Lung (tissue), 11 donors: ENCODE measurements at regions not wholly inside any gene's neighbourhood (a gene's known extent, or its start where the extent isn't known, plus 50 kb on each side); places are given as distances from the start of the nearest gene placed in this dataset.

ENCODE experiments used
- ATAC-seq: fragments of 200-7000 bp; cut with Tn5 transposase; one replicate; pipeline ENCODE4 v1.9.1; 2020; ENCODE audit warnings: moderate number of reproducible peaks; ENCODE audit not compliant: insufficient read depth, low FRiP score
- DNase-seq, 3 donors: peaks; one replicate each; pipeline ENCODE4 v3.0.0-alpha.2; 2013 to 2017
- H3K27ac ChIP-seq, 2 donors: one replicate each; pipeline ENCODE4 v1.5.1; 2013; ENCODE audit warnings: mild to moderate bottlenecking in 2 of 2, moderate library complexity in 2 of 2, control low read depth in 1 of 2, inconsistent platforms in 1 of 2, low read depth in 1 of 2, low read length in 1 of 2
- H3K27me3 ChIP-seq, 3 donors: one replicate each; pipeline ENCODE4 v1.5.1; 2013; ENCODE audit warnings: low read length in 2 of 3; ENCODE audit not compliant: control insufficient read depth in 3 of 3, insufficient read depth in 3 of 3
- H3K36me3 ChIP-seq, 4 donors: one replicate each; pipeline ENCODE4 v1.5.1; 2013; ENCODE audit warnings: low read length in 4 of 4, mild to moderate bottlenecking in 1 of 4, moderate library complexity in 1 of 4; ENCODE audit not compliant: control insufficient read depth in 4 of 4, insufficient read depth in 4 of 4
- H3K4me1 ChIP-seq, 5 donors: one replicate each; pipeline ENCODE4 v1.5.1; 2013; ENCODE audit warnings: low read length in 5 of 5, mild to moderate bottlenecking in 2 of 5, moderate library complexity in 1 of 5; ENCODE audit not compliant: control insufficient read depth in 5 of 5, insufficient read depth in 5 of 5
- H3K4me3 ChIP-seq: one replicate; pipeline ENCODE4 v1.5.1; 2013; ENCODE audit warnings: mild to moderate bottlenecking, control low read depth, moderate library complexity
- H3K9ac ChIP-seq, 2 donors: one replicate each; pipeline ENCODE4 v1.5.1; 2013; ENCODE audit warnings: low read length in 2 of 2, control low read depth in 1 of 2; ENCODE audit not compliant: insufficient read depth in 1 of 2
- H3K9me3 ChIP-seq, 4 donors: one replicate each; pipeline ENCODE4 v1.5.1; 2013; ENCODE audit warnings: low read length in 3 of 4, mild to moderate bottlenecking in 1 of 4, moderate library complexity in 1 of 4; ENCODE audit not compliant: control insufficient read depth in 4 of 4, insufficient read depth in 3 of 4
- WGBS, 2 donors: extraction: QIAGEN DNeasy Blood & Tissue Kit; methylation state at CpG; one replicate each; pipeline ENCODE4 v1.1.7; 2013; 5-methylcytosine and 5-hydroxymethylcytosine counted together
- TF ChIP-seq, protein P1 (sequence below): IDR thresholded peaks from 2 replicates; pipeline ENCODE4 v1.5.1; 2012; ENCODE audit warnings: mild to moderate bottlenecking; ENCODE audit errors: control extremely low read depth, extremely low read depth
- donor health status: control.
- donor health status: control.
- donor health status: Bipolar disorder and iron deficiency.
- donor health status: healthy.
- donor health status: DM: yes; HTN: yes; CAD: no.

DNA sequence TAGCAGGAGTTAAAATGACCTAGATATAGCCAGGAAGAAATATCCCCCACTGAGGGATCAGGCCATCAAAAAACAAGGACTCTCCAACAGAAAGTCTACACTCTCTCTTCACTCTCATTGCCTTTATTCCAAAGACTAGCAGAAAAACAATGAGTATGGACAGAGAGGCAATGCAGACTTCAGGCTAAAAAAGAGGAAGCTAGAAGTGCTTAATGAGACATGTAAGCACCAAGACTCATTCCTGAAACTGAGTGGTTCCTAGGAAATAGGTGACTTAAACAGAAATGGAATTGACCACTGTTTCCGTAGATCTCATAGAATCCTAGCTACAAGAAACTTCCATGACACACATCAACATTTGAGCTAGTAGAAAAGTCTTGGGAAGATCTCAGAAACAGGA lies 387.3 kb downstream of the KDM5D start:
- Histone ChIP-seq H3K9ac (no peak overlapping the region), H3K4me1 (no peaks in the 10 kb centered on the region), H3K4me3 (no peak overlapping the region), H3K9me3 (no peaks in the 10 kb centered on the region), H3K27ac (no peak overlapping the region), H3K36me3 (no peaks in the 10 kb centered on the region), H3K27me3 (no peaks in the 10 kb centered on the region)
- no peak for ATAC-seq
- TF ChIP-seq, protein P1, sequence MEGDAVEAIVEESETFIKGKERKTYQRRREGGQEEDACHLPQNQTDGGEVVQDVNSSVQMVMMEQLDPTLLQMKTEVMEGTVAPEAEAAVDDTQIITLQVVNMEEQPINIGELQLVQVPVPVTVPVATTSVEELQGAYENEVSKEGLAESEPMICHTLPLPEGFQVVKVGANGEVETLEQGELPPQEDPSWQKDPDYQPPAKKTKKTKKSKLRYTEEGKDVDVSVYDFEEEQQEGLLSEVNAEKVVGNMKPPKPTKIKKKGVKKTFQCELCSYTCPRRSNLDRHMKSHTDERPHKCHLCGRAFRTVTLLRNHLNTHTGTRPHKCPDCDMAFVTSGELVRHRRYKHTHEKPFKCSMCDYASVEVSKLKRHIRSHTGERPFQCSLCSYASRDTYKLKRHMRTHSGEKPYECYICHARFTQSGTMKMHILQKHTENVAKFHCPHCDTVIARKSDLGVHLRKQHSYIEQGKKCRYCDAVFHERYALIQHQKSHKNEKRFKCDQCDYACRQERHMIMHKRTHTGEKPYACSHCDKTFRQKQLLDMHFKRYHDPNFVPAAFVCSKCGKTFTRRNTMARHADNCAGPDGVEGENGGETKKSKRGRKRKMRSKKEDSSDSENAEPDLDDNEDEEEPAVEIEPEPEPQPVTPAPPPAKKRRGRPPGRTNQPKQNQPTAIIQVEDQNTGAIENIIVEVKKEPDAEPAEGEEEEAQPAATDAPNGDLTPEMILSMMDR: no peak
- WGBS, 2 donors: 94% methylated on average over 1 of the region's 1 CpG; no CpG with 5 or more reads in 1 of the 2 donors
- no peak for DNase-seq

DNA sequence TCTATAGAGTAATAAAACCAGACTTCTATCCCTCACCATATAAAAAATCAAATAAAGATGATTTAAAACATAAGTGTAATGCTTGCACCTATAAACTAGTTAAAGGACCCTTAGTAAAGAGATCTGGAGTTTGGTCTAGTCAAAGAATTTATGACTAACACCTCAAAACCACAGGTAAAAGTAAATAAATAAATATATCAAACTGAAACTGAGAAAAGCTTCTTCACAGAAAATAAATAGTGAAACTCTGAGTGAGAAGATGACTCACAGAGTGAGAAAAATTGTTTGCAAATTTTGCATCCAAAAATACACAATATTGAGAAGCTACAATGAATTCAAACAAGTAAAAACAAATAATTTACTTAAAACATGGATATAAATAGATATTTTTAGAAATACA lies 387.8 kb downstream of the KDM5D start:
- Histone ChIP-seq H3K36me3 (no peaks in the 10 kb centered on the region), H3K9me3 (no peaks in the 10 kb centered on the region), H3K4me3 (no peak overlapping the region), H3K4me1 (no peaks in the 10 kb centered on the region), H3K27ac (no peak overlapping the region), H3K27me3 (no peaks in the 10 kb centered on the region), H3K9ac (no peak overlapping the region)
- TF ChIP-seq, protein P1: no peak
- ATAC-seq: no peak
- no peak for DNase-seq

DNA sequence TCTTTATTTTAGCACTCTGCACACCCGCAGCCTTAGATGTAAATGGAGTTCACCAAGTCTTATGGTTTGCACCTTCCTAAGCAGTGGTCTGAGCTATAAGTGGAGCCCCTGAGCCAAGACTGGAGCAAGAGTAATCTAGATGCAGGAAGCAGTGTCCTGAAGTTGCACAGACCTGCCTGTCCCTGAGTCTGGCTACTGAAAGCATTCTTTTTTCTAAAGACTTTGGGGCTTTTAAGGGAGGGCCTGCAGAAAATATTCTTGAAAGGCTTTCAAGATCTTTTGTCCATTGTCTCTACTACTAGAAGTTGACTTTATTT lies 389.7 kb downstream of the KDM5D start:
- DNase-seq (no peak), ATAC-seq (no peak)
- Histone ChIP-seq H3K4me1 (no peaks in the 10 kb centered on the region), H3K27me3 (no peaks in the 10 kb centered on the region), H3K9me3 (no peaks in the 10 kb centered on the region), H3K27ac (no peak overlapping the region), H3K36me3 (no peaks in the 10 kb centered on the region), H3K9ac (no peak overlapping the region), H3K4me3 (no peak overlapping the region)
- 93% methylated on average over 1 of the region's 1 CpG; no CpG with 5 or more reads in 1 of the 2 donors for WGBS, 2 donors
- TF ChIP-seq, protein P1: no peak

DNA sequence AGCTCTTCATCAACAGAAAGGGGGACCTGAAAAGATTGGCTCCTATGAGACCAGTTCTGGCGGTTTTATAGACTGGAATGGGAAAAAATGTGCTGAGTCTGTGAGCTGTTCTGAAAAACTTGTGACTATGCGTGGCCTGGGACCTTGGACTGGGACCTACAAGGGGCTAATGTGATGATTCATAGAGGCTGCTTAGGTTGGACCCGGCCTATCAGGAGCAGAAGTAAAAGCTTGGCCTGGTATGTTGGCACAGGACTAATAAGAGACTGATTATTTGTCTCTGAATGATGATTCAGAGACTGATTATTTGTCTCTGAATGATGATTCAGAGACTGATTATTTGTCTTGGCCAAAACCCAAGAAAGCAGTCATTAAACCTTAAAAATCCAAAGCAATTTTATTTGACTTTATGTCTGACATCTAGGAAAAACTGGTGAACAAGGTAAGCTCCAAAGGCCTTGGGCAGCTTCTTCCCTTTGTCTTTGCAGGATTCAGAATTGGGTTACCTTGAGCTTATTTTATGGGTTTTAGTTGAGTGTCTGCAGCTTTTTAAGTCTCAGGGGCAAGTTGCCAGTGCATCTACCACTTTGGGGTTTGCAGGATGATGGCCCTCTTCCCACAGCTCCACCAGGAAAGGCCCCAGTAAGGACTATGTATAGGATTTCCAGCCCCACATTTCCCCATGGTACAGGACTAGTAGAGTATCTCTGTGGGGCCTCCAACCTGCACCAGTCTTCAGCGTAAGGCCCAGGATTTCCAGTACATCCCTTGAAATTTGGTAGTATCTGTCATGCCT lies 390.3 kb downstream of the KDM5D start:
- Histone ChIP-seq H3K27me3 (no peaks in the 10 kb centered on the region), H3K27ac (no peak overlapping the region), H3K36me3 (no peaks in the 10 kb centered on the region), H3K4me1 (no peaks in the 10 kb centered on the region), H3K9me3 (no peaks in the 10 kb centered on the region), H3K9ac (no peak overlapping the region), H3K4me3 (no peak overlapping the region)
- no peak for DNase-seq
- TF ChIP-seq, protein P1: no peak
- WGBS, 2 donors: 82% methylated on average over 4 of the region's 4 CpGs; no CpG with 5 or more reads in 1 of the 2 donors
- no peak for ATAC-seq
